Immature natural killer cell (primary cell): ENCODE measurements at regions not wholly inside any gene's neighbourhood (a gene's known extent, or its start where the extent isn't known, plus 50 kb on each side); places are given as distances from the start of the nearest gene placed in this dataset.
"Not testable (repeated sequence)": the region's sequence is repeated elsewhere in the genome, so short reads cannot be mapped to it uniquely, and the experiment has no call there.

Experiments
- DNase-seq, 3 donors: peaks; one replicate each; pipeline ENCODE4 v3.0.0; 2022; ENCODE audit warnings: mixed read lengths in 1 of 3
- H3K27ac Mint-ChIP-seq, 6 donors: one replicate each; pipeline ENCODE4 v1.8.0; 2020; ENCODE audit warnings: mixed read lengths in 6 of 6, mild to moderate bottlenecking in 5 of 6, inconsistent platforms in 4 of 6, moderate library complexity in 3 of 6
- H3K27me3 Mint-ChIP-seq, 3 donors: one replicate each; pipeline ENCODE4 v1.8.0; 2020 to 2021; ENCODE audit warnings: low read depth in 3 of 3, mild to moderate bottlenecking in 3 of 3, mixed read lengths in 3 of 3, moderate library complexity in 3 of 3, inconsistent platforms in 1 of 3
- H3K36me3 Mint-ChIP-seq, 3 donors: one replicate each; pipeline ENCODE4 v1.8.0; 2020; ENCODE audit warnings: mixed read lengths in 3 of 3, inconsistent platforms in 2 of 3, mild to moderate bottlenecking in 2 of 3
- H3K4me1 Mint-ChIP-seq, 2 donors: one replicate each; pipeline ENCODE4 v1.8.0; 2020; ENCODE audit warnings: inconsistent platforms in 2 of 2, mild to moderate bottlenecking in 2 of 2, mixed read lengths in 2 of 2, moderate library complexity in 1 of 2
- H3K4me3 Mint-ChIP-seq, 5 donors: one replicate each; pipeline ENCODE4 v1.8.0; 2020; ENCODE audit warnings: mild to moderate bottlenecking in 5 of 5, mixed read lengths in 5 of 5, inconsistent platforms in 3 of 5, moderate library complexity in 3 of 5
- H3K9me3 Mint-ChIP-seq, 6 donors: one replicate each; pipeline ENCODE4 v1.8.0; 2020; ENCODE audit warnings: mild to moderate bottlenecking in 6 of 6, mixed read lengths in 6 of 6, inconsistent platforms in 4 of 6, moderate library complexity in 3 of 6

DNA sequence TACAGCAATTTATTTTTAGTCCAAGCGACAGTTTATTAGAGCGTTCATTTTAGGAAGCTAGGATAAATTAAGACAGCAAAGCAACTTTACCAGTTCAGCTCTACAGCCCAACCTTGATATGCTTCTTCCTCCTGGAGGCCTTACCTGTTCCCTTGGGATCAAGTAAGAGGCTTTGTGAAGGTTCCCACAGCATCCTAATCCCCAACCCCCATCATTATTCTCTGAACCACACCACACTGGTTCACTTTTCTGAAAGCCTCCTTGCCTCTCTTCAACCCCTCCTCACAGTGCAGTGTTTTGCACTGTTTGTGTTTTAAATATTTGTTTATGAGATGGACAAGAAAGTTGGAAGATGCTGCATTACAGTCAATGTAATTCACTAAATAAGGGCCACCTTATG lies 126.3 kb upstream of the CXADR start:
- H3K4me1 Mint-ChIP-seq: no peaks in the 10 kb centered on the region
- no peak overlapping the region for H3K27ac Mint-ChIP-seq
- peaks cover 0 to 5% (median 3%) of the 10 kb centered on the region in 6 donors for H3K9me3 Mint-ChIP-seq
- DNase-seq: no peak
- H3K36me3 Mint-ChIP-seq: no peaks in the 10 kb centered on the region
- H3K4me3 Mint-ChIP-seq: no peak overlapping the region
- peaks cover 0 to 4% (median 0%) of the 10 kb centered on the region in 3 donors for H3K27me3 Mint-ChIP-seq

DNA sequence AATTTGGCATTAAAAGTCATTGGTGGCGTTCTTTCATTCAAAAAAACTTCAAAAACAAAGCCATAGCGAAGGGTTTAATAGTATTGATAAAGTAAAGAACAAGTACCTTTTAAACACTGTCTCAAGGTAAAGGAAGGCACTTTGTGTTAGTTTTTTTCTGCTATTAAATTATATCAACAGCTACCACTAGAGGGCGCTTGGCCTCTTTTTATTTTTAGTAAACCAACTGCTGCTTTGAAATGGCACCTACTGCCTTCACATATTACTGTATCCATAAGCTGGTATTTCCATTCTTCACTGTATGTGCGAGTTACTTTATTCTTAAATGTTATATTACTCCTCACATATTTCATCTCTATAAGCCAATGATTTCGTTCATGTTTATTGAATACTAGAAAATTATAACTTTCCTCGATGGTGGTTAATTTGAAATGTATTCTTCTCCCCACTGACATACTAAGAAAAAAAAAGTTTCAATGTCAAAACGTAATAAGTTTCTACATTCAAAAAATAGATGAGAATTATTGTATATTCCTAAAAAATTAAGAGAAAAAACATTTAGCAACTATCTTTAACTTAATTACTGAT lies 125.7 kb upstream of the CXADR start:
- peak; percentile 4 to 23 (median 6) for DNase-seq
- peaks cover 0 to 5% (median 1%) of the 10 kb centered on the region in 6 donors for H3K9me3 Mint-ChIP-seq
- H3K4me1 Mint-ChIP-seq: no peaks in the 10 kb centered on the region
- H3K27me3 Mint-ChIP-seq: peaks cover 0 to 4% (median 0%) of the 10 kb centered on the region in 3 donors
- H3K4me3 Mint-ChIP-seq: no peak overlapping the region
- H3K36me3 Mint-ChIP-seq: no peaks in the 10 kb centered on the region
- H3K27ac Mint-ChIP-seq: no peak overlapping the region

GRCh38 chr21:17388226-17388625 lies 124.6 kb upstream of the CXADR start:
- no peak for DNase-seq
- no peak overlapping the region for H3K27ac Mint-ChIP-seq
- H3K4me3 Mint-ChIP-seq: no peak overlapping the region
- H3K27me3 Mint-ChIP-seq: peaks cover 0 to 4% (median 0%) of the 10 kb centered on the region in 3 donors
- no peaks in the 10 kb centered on the region for H3K4me1 Mint-ChIP-seq
- no peaks in the 10 kb centered on the region for H3K36me3 Mint-ChIP-seq
- H3K9me3 Mint-ChIP-seq: peaks cover 0 to 5% (median 0%) of the 10 kb centered on the region in 6 donors

GRCh38 chr21:17389311-17389710 lies 123.5 kb upstream of the CXADR start:
- H3K4me1 Mint-ChIP-seq: no peaks in the 10 kb centered on the region
- no peak overlapping the region for H3K4me3 Mint-ChIP-seq
- peaks cover 0 to 5% (median 0%) of the 10 kb centered on the region in 6 donors for H3K9me3 Mint-ChIP-seq
- no peak overlapping the region for H3K27ac Mint-ChIP-seq
- H3K36me3 Mint-ChIP-seq: no peaks in the 10 kb centered on the region
- no peak for DNase-seq
- H3K27me3 Mint-ChIP-seq: peaks cover 0 to 4% (median 0%) of the 10 kb centered on the region in 3 donors

GRCh38 chr21:17390569-17390968 lies 122.3 kb upstream of the CXADR start:
- Mint-ChIP-seq H3K4me1 (no peaks in the 10 kb centered on the region), H3K9me3 (peaks cover 0 to 4% (median 0%) of the 10 kb centered on the region in 6 donors), H3K27ac (no peak overlapping the region)

GRCh38 chr21:17391811-17392340 lies 121.0 kb upstream of the CXADR start:
- Mint-ChIP-seq H3K36me3 (no peaks in the 10 kb centered on the region), H3K27ac (no peak overlapping the region), H3K4me1 (no peaks in the 10 kb centered on the region), H3K27me3 (peaks cover 0 to 4% (median 2%) of the 10 kb centered on the region in 3 donors), H3K9me3 (peaks cover 0 to 4% (median under 1%) of the 10 kb centered on the region in 6 donors), H3K4me3 (no peak overlapping the region)
- DNase-seq: no peak

More at GRCh38 chr21:17390569-17390968, 122.3 kb upstream of the CXADR start:
- no peak for DNase-seq
- no peak overlapping the region for H3K4me3 Mint-ChIP-seq
- H3K36me3 Mint-ChIP-seq: no peaks in the 10 kb centered on the region
- peaks cover 0 to 4% (median 2%) of the 10 kb centered on the region in 3 donors for H3K27me3 Mint-ChIP-seq

- no peak for DNase-seq
- Mint-ChIP-seq H3K9me3 (peaks cover 0 to 5% (median 1%) of the 10 kb centered on the region in 6 donors), H3K36me3 (no peaks in the 10 kb centered on the region), H3K27ac (no peak overlapping the region), H3K27me3 (peaks cover 0 to 4% (median 2%) of the 10 kb centered on the region in 3 donors), H3K4me1 (no peaks in the 10 kb centered on the region), H3K4me3 (no peak overlapping the region)
These were observed 119.4 kb upstream of the CXADR start for GRCh38 chr21:17393413-17393812.

GRCh38 chr21:17396948-17397347 lies 115.9 kb upstream of the CXADR start:
- H3K4me1 Mint-ChIP-seq: no peaks in the 10 kb centered on the region
- peaks cover 0 to 3% (median 0%) of the 10 kb centered on the region in 3 donors for H3K27me3 Mint-ChIP-seq
- no peak overlapping the region for H3K4me3 Mint-ChIP-seq
- H3K9me3 Mint-ChIP-seq: peaks cover 0 to 6% (median 1%) of the 10 kb centered on the region in 6 donors
- no peaks in the 10 kb centered on the region for H3K36me3 Mint-ChIP-seq
- no peak for DNase-seq
- H3K27ac Mint-ChIP-seq: no peak overlapping the region

GRCh38 chr21:17397703-17398102 lies 115.1 kb upstream of the CXADR start:
- peaks cover 0 to 6% (median 1%) of the 10 kb centered on the region in 6 donors for H3K9me3 Mint-ChIP-seq
- no peaks in the 10 kb centered on the region for H3K4me1 Mint-ChIP-seq
- DNase-seq: no peak
- no peak overlapping the region for H3K27ac Mint-ChIP-seq
- H3K27me3 Mint-ChIP-seq: peaks cover 0 to 3% (median 0%) of the 10 kb centered on the region in 3 donors
- H3K4me3 Mint-ChIP-seq: no peak overlapping the region
- no peaks in the 10 kb centered on the region for H3K36me3 Mint-ChIP-seq

GRCh38 chr21:17398954-17399353 lies 113.9 kb upstream of the CXADR start:
- not testable (repeated sequence) for H3K27me3 Mint-ChIP-seq, H3K36me3 Mint-ChIP-seq, H3K27ac Mint-ChIP-seq, H3K4me1 Mint-ChIP-seq, DNase-seq, H3K9me3 Mint-ChIP-seq, H3K4me3 Mint-ChIP-seq

- no peak for DNase-seq
- H3K9me3 Mint-ChIP-seq: peaks cover 0 to 10% (median 8%) of the 10 kb centered on the region in 6 donors
- H3K4me1 Mint-ChIP-seq: no peaks in the 10 kb centered on the region
- no peak overlapping the region for H3K4me3 Mint-ChIP-seq
- H3K36me3 Mint-ChIP-seq: no peaks in the 10 kb centered on the region
- H3K27ac Mint-ChIP-seq: no peak overlapping the region
- peaks cover 0 to 2% (median 1%) of the 10 kb centered on the region in 3 donors for H3K27me3 Mint-ChIP-seq
These were observed 109.9 kb upstream of the CXADR start for GRCh38 chr21:17402937-17403336.

GRCh38 chr21:17406202-17406601 lies 106.6 kb upstream of the CXADR start:
- Mint-ChIP-seq H3K4me1 (no peaks in the 10 kb centered on the region), H3K36me3 (no peaks in the 10 kb centered on the region), H3K27ac (no peak overlapping the region), H3K4me3 (no peak overlapping the region), H3K27me3 (peaks cover 0 to 2% (median 0%) of the 10 kb centered on the region in 3 donors), H3K9me3 (peaks cover 0 to 10% (median 6%) of the 10 kb centered on the region in 6 donors)
- DNase-seq: no peak

GRCh38 chr21:17414766-17415165 lies 98.1 kb upstream of the CXADR start:
- H3K27me3 Mint-ChIP-seq: no peaks in the 10 kb centered on the region
- no peak overlapping the region for H3K27ac Mint-ChIP-seq
- H3K4me1 Mint-ChIP-seq: no peaks in the 10 kb centered on the region
- H3K9me3 Mint-ChIP-seq: peaks cover 0 to 11% (median 4%) of the 10 kb centered on the region in 6 donors
- no peak overlapping the region for H3K4me3 Mint-ChIP-seq
- H3K36me3 Mint-ChIP-seq: no peaks in the 10 kb centered on the region
- DNase-seq: no peak

GRCh38 chr21:17416139-17416538 lies 96.7 kb upstream of the CXADR start:
- Mint-ChIP-seq H3K27ac (no peak overlapping the region), H3K27me3 (no peaks in the 10 kb centered on the region), H3K36me3 (no peaks in the 10 kb centered on the region), H3K4me1 (no peaks in the 10 kb centered on the region), H3K9me3 (peaks cover 0 to 11% (median 4%) of the 10 kb centered on the region in 6 donors), H3K4me3 (no peak overlapping the region)
- DNase-seq: no peak

- H3K27me3 Mint-ChIP-seq: peaks cover 0 to 4% (median 4%) of the 10 kb centered on the region in 3 donors
- H3K36me3 Mint-ChIP-seq: peaks cover 0 to 3% (median 0%) of the 10 kb centered on the region in 3 donors
- no peaks in the 10 kb centered on the region for H3K4me1 Mint-ChIP-seq
- H3K4me3 Mint-ChIP-seq: no peak overlapping the region
- no peak overlapping the region for H3K27ac Mint-ChIP-seq
- DNase-seq: no peak
- peaks cover 0 to 19% (median 9%) of the 10 kb centered on the region in 6 donors for H3K9me3 Mint-ChIP-seq
These were observed 89.9 kb upstream of the CXADR start for GRCh38 chr21:17422931-17423330.
